SK-N-SH (cell line): ENCODE measurements at regions not wholly inside any gene's neighbourhood (a gene's known extent, or its start where the extent isn't known, plus 50 kb on each side); places are given as distances from the start of the nearest gene placed in this dataset.

Experiments
- CHD2 ChIP-seq: fragments of 150-350 bp; IDR thresholded peaks from 2 replicates; pipeline ENCODE4 v1.6.1; 2018; ENCODE audit warnings: low read length; ENCODE audit not compliant: partially characterized antibody
- ELF1 ChIP-seq: IDR thresholded peaks from 2 replicates; pipeline ENCODE4 v1.4.0; 2012
- EZH2phosphoT487 ChIP-seq: fragments of 200-600 bp; sonication (generic); IDR thresholded peaks from 2 replicates; pipeline ENCODE4 v1.6.1; 2017; ENCODE audit warnings: low read depth, mixed run types, mild to moderate bottlenecking, antibody characterized with exemption, moderate library complexity, borderline replicate concordance
- MAX ChIP-seq: IDR thresholded peaks from 2 replicates; pipeline ENCODE4 v1.4.0; 2012; ENCODE audit warnings: low read depth
- POLR2AphosphoS5 ChIP-seq: IDR thresholded peaks from 2 replicates; pipeline ENCODE4 v1.6.1; 2012; ENCODE audit warnings: low read depth, low read length
- USF1 ChIP-seq: IDR thresholded peaks from 2 replicates; pipeline ENCODE4 v1.4.0; 2012; ENCODE audit warnings: low read depth, borderline replicate concordance
- TF ChIP-seq, protein P1 (sequence below): IDR thresholded peaks from 2 replicates; pipeline ENCODE4 v1.6.1; 2012; ENCODE audit warnings: mild to moderate bottlenecking, low read depth, low read length, moderate library complexity
- TF ChIP-seq, protein P2 (sequence below): fragments of 200-600 bp; sonication (generic); IDR thresholded peaks from 2 replicates; pipeline ENCODE4 v1.6.1; 2017; ENCODE audit warnings: antibody characterized with exemption, mild to moderate bottlenecking, moderate library complexity
- TF ChIP-seq, protein P3 (sequence below): IDR thresholded peaks from 2 replicates; pipeline ENCODE4; 2012

DNA sequence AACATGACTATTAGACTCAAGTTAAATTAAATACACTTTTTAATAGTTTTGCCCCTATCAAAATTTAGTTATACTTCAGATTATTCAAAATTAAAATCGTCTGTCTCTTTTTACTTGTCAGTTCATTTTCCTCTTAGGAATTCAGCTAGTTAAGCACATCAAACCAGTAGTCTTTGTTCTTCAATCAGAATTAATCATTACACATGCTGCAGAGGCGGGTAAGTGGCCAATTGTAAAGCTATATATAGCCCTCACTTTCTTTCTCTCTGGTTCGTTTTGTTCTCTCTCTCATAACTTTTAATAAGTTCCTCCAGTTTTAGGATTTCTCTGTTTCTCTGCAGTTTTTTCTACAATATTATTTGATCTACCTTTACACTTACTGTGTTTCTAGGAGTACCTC lies 359.1 kb upstream of the PABPC4L start:
- TF ChIP-seq, protein P1, sequence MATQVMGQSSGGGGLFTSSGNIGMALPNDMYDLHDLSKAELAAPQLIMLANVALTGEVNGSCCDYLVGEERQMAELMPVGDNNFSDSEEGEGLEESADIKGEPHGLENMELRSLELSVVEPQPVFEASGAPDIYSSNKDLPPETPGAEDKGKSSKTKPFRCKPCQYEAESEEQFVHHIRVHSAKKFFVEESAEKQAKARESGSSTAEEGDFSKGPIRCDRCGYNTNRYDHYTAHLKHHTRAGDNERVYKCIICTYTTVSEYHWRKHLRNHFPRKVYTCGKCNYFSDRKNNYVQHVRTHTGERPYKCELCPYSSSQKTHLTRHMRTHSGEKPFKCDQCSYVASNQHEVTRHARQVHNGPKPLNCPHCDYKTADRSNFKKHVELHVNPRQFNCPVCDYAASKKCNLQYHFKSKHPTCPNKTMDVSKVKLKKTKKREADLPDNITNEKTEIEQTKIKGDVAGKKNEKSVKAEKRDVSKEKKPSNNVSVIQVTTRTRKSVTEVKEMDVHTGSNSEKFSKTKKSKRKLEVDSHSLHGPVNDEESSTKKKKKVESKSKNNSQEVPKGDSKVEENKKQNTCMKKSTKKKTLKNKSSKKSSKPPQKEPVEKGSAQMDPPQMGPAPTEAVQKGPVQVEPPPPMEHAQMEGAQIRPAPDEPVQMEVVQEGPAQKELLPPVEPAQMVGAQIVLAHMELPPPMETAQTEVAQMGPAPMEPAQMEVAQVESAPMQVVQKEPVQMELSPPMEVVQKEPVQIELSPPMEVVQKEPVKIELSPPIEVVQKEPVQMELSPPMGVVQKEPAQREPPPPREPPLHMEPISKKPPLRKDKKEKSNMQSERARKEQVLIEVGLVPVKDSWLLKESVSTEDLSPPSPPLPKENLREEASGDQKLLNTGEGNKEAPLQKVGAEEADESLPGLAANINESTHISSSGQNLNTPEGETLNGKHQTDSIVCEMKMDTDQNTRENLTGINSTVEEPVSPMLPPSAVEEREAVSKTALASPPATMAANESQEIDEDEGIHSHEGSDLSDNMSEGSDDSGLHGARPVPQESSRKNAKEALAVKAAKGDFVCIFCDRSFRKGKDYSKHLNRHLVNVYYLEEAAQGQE = no peak
- TF ChIP-seq, protein P2, sequence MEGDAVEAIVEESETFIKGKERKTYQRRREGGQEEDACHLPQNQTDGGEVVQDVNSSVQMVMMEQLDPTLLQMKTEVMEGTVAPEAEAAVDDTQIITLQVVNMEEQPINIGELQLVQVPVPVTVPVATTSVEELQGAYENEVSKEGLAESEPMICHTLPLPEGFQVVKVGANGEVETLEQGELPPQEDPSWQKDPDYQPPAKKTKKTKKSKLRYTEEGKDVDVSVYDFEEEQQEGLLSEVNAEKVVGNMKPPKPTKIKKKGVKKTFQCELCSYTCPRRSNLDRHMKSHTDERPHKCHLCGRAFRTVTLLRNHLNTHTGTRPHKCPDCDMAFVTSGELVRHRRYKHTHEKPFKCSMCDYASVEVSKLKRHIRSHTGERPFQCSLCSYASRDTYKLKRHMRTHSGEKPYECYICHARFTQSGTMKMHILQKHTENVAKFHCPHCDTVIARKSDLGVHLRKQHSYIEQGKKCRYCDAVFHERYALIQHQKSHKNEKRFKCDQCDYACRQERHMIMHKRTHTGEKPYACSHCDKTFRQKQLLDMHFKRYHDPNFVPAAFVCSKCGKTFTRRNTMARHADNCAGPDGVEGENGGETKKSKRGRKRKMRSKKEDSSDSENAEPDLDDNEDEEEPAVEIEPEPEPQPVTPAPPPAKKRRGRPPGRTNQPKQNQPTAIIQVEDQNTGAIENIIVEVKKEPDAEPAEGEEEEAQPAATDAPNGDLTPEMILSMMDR = no peak
- TF ChIP-seq CHD2 (no peak), ELF1 (no peak), POLR2AphosphoS5 (no peak), MAX (no peak), USF1 (no peak), EZH2phosphoT487 (no peak)
- TF ChIP-seq, protein P3, sequence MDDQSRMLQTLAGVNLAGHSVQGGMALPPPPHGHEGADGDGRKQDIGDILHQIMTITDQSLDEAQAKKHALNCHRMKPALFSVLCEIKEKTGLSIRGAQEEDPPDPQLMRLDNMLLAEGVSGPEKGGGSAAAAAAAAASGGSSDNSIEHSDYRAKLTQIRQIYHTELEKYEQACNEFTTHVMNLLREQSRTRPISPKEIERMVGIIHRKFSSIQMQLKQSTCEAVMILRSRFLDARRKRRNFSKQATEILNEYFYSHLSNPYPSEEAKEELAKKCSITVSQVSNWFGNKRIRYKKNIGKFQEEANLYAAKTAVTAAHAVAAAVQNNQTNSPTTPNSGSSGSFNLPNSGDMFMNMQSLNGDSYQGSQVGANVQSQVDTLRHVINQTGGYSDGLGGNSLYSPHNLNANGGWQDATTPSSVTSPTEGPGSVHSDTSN = no peak
